ENCODE measurements at regions not wholly inside any gene's neighbourhood (a gene's known extent, or its start where the extent isn't known, plus 50 kb on each side); places are given as distances from the start of the nearest gene placed in this dataset.

GRCh38 chr4:35643661-35644060 lies 600.7 kb downstream of the ARAP2 start:
- no peak overlapping the region for H3K4me2 ChIP-seq (ENCODE audit: low read length)
- no peaks in the 10 kb centered on the region for H3K27me3 ChIP-seq (ENCODE audit: control insufficient read depth, insufficient read depth, low read length)
- H3K4me3 ChIP-seq (ENCODE audit: low read length), result no peak overlapping the region
- no peaks in the 10 kb centered on the region for H3K36me3 ChIP-seq (ENCODE audit: insufficient read depth, low read length)
- H3K4me1 ChIP-seq (ENCODE audit: control insufficient read depth, insufficient read depth, low read length), result no peaks in the 10 kb centered on the region
- no peak overlapping the region for H3K9ac ChIP-seq (ENCODE audit: low read depth, low read length)
- peaks cover under 1% of the 10 kb centered on the region for H3K9me3 ChIP-seq (replicated peaks; ENCODE audit: low read length)

GRCh38 chr4:35644591-35644990 lies 599.7 kb downstream of the ARAP2 start:
- no peak overlapping the region for H3K4me3 ChIP-seq (ENCODE audit: low read length)

GRCh38 chr4:35649011-35649410 lies 595.3 kb downstream of the ARAP2 start:
- H3K4me3 ChIP-seq (ENCODE audit: low read length), result no peak overlapping the region
- no peaks in the 10 kb centered on the region for H3K36me3 ChIP-seq (ENCODE audit: insufficient read depth, low read length)
- H3K9ac ChIP-seq (ENCODE audit: low read depth, low read length), result no peak overlapping the region
- no peak overlapping the region for H3K4me2 ChIP-seq (ENCODE audit: low read length)
- H3K9me3 ChIP-seq (replicated peaks; ENCODE audit: low read length), result peaks cover 4% of the 10 kb centered on the region
- no peaks in the 10 kb centered on the region for H3K4me1 ChIP-seq (ENCODE audit: control insufficient read depth, insufficient read depth, low read length)
- no peaks in the 10 kb centered on the region for H3K27me3 ChIP-seq (ENCODE audit: control insufficient read depth, insufficient read depth, low read length)

More at GRCh38 chr4:35644591-35644990, 599.7 kb downstream of the ARAP2 start:
- no peak overlapping the region for H3K4me2 ChIP-seq (ENCODE audit: low read length)
- H3K27me3 ChIP-seq (ENCODE audit: control insufficient read depth, insufficient read depth, low read length), result no peaks in the 10 kb centered on the region
- H3K36me3 ChIP-seq (ENCODE audit: insufficient read depth, low read length), result no peaks in the 10 kb centered on the region
- peaks cover 4% of the 10 kb centered on the region for H3K9me3 ChIP-seq (replicated peaks; ENCODE audit: low read length)
- H3K4me1 ChIP-seq (ENCODE audit: control insufficient read depth, insufficient read depth, low read length), result no peaks in the 10 kb centered on the region
- no peak overlapping the region for H3K9ac ChIP-seq (ENCODE audit: low read depth, low read length)

- no peak overlapping the region for H3K9ac ChIP-seq (ENCODE audit: low read depth, low read length)
- no peaks in the 10 kb centered on the region for H3K27me3 ChIP-seq (ENCODE audit: control insufficient read depth, insufficient read depth, low read length)
- H3K4me2 ChIP-seq (ENCODE audit: low read length), result no peak overlapping the region
- no peaks in the 10 kb centered on the region for H3K4me1 ChIP-seq (ENCODE audit: control insufficient read depth, insufficient read depth, low read length)
- H3K4me3 ChIP-seq (ENCODE audit: low read length), result no peak overlapping the region
- no peaks in the 10 kb centered on the region for H3K36me3 ChIP-seq (ENCODE audit: insufficient read depth, low read length)
- H3K9me3 ChIP-seq (replicated peaks; ENCODE audit: low read length), result peaks cover 4% of the 10 kb centered on the region
Observed at GRCh38 chr4:35649778-35650177, 594.5 kb downstream of the ARAP2 start.

- H3K9me3 ChIP-seq (replicated peaks; ENCODE audit: low read length), result peaks cover 4% of the 10 kb centered on the region
- H3K4me1 ChIP-seq (ENCODE audit: control insufficient read depth, insufficient read depth, low read length), result no peaks in the 10 kb centered on the region
- no peaks in the 10 kb centered on the region for H3K36me3 ChIP-seq (ENCODE audit: insufficient read depth, low read length)
- H3K4me3 ChIP-seq (ENCODE audit: low read length), result no peak overlapping the region
- H3K27me3 ChIP-seq (ENCODE audit: control insufficient read depth, insufficient read depth, low read length), result no peaks in the 10 kb centered on the region
- no peak overlapping the region for H3K9ac ChIP-seq (ENCODE audit: low read depth, low read length)
- no peak overlapping the region for H3K4me2 ChIP-seq (ENCODE audit: low read length)
Observed at GRCh38 chr4:35652197-35652596, 592.1 kb downstream of the ARAP2 start.

- H3K4me2 ChIP-seq (ENCODE audit: low read length), result no peak overlapping the region
- H3K4me1 ChIP-seq (ENCODE audit: control insufficient read depth, insufficient read depth, low read length), result no peaks in the 10 kb centered on the region
- no peak overlapping the region for H3K4me3 ChIP-seq (ENCODE audit: low read length)
- H3K36me3 ChIP-seq (ENCODE audit: insufficient read depth, low read length), result no peaks in the 10 kb centered on the region
- H3K27me3 ChIP-seq (ENCODE audit: control insufficient read depth, insufficient read depth, low read length), result no peaks in the 10 kb centered on the region
- no peak overlapping the region for H3K9ac ChIP-seq (ENCODE audit: low read depth, low read length)
- peaks cover 4% of the 10 kb centered on the region for H3K9me3 ChIP-seq (replicated peaks; ENCODE audit: low read length)
Observed at GRCh38 chr4:35653451-35653850, 590.9 kb downstream of the ARAP2 start.

GRCh38 chr4:35673137-35673536 lies 571.2 kb downstream of the ARAP2 start:
- no peaks in the 10 kb centered on the region for H3K36me3 ChIP-seq (ENCODE audit: insufficient read depth, low read length)
- no peak overlapping the region for H3K4me2 ChIP-seq (ENCODE audit: low read length)
- H3K4me1 ChIP-seq (ENCODE audit: control insufficient read depth, insufficient read depth, low read length), result no peaks in the 10 kb centered on the region
- peaks cover 6% of the 10 kb centered on the region for H3K9me3 ChIP-seq (replicated peaks; ENCODE audit: low read length)
- H3K4me3 ChIP-seq (ENCODE audit: low read length), result no peak overlapping the region
- no peak overlapping the region for H3K9ac ChIP-seq (ENCODE audit: low read depth, low read length)
- no peaks in the 10 kb centered on the region for H3K27me3 ChIP-seq (ENCODE audit: control insufficient read depth, insufficient read depth, low read length)

- H3K4me1 ChIP-seq (ENCODE audit: control insufficient read depth, insufficient read depth, low read length), result no peaks in the 10 kb centered on the region
- H3K9me3 ChIP-seq (replicated peaks; ENCODE audit: low read length), result no peaks in the 10 kb centered on the region
- H3K9ac ChIP-seq (ENCODE audit: low read depth, low read length), result no peak overlapping the region
- H3K27me3 ChIP-seq (ENCODE audit: control insufficient read depth, insufficient read depth, low read length), result no peaks in the 10 kb centered on the region
- no peak overlapping the region for H3K4me3 ChIP-seq (ENCODE audit: low read length)
- H3K36me3 ChIP-seq (ENCODE audit: insufficient read depth, low read length), result no peaks in the 10 kb centered on the region
- no peak overlapping the region for H3K4me2 ChIP-seq (ENCODE audit: low read length)
Observed at GRCh38 chr4:35684755-35685154, 559.6 kb downstream of the ARAP2 start.

GRCh38 chr4:35689870-35690269 lies 554.4 kb downstream of the ARAP2 start:
- Histone ChIP-seq H3K9me3 (replicated peaks; ENCODE audit: low read length) (peaks cover 2% of the 10 kb centered on the region), H3K4me2 (ENCODE audit: low read length) (no peak overlapping the region), H3K36me3 (ENCODE audit: insufficient read depth, low read length) (no peaks in the 10 kb centered on the region)

GRCh38 chr4:35690271-35690670 lies 554.0 kb downstream of the ARAP2 start:
- H3K9me3 ChIP-seq (replicated peaks; ENCODE audit: low read length), result peaks cover 2% of the 10 kb centered on the region
- no peak overlapping the region for H3K4me3 ChIP-seq (ENCODE audit: low read length)
- no peak overlapping the region for H3K4me2 ChIP-seq (ENCODE audit: low read length)
- H3K4me1 ChIP-seq (ENCODE audit: control insufficient read depth, insufficient read depth, low read length), result no peaks in the 10 kb centered on the region
- no peaks in the 10 kb centered on the region for H3K36me3 ChIP-seq (ENCODE audit: insufficient read depth, low read length)
- no peak overlapping the region for H3K9ac ChIP-seq (ENCODE audit: low read depth, low read length)
- H3K27me3 ChIP-seq (ENCODE audit: control insufficient read depth, insufficient read depth, low read length), result no peaks in the 10 kb centered on the region

More at GRCh38 chr4:35689870-35690269, 554.4 kb downstream of the ARAP2 start:
- H3K9ac ChIP-seq (ENCODE audit: low read depth, low read length), result no peak overlapping the region
- H3K4me1 ChIP-seq (ENCODE audit: control insufficient read depth, insufficient read depth, low read length), result no peaks in the 10 kb centered on the region
- no peaks in the 10 kb centered on the region for H3K27me3 ChIP-seq (ENCODE audit: control insufficient read depth, insufficient read depth, low read length)
- H3K4me3 ChIP-seq (ENCODE audit: low read length), result no peak overlapping the region

GRCh38 chr4:35695003-35695402 lies 549.3 kb downstream of the ARAP2 start:
- Histone ChIP-seq H3K4me1 (ENCODE audit: control insufficient read depth, insufficient read depth, low read length) (no peaks in the 10 kb centered on the region), H3K9ac (ENCODE audit: low read depth, low read length) (no peak overlapping the region), H3K36me3 (ENCODE audit: insufficient read depth, low read length) (no peaks in the 10 kb centered on the region), H3K9me3 (replicated peaks; ENCODE audit: low read length) (peaks cover 2% of the 10 kb centered on the region), H3K27me3 (ENCODE audit: control insufficient read depth, insufficient read depth, low read length) (no peaks in the 10 kb centered on the region), H3K4me2 (ENCODE audit: low read length) (no peak overlapping the region), H3K4me3 (ENCODE audit: low read length) (no peak overlapping the region)

GRCh38 chr4:35695421-35695820 lies 548.9 kb downstream of the ARAP2 start:
- Histone ChIP-seq H3K27me3 (ENCODE audit: control insufficient read depth, insufficient read depth, low read length) (no peaks in the 10 kb centered on the region), H3K4me3 (ENCODE audit: low read length) (no peak overlapping the region), H3K4me1 (ENCODE audit: control insufficient read depth, insufficient read depth, low read length) (no peaks in the 10 kb centered on the region), H3K9ac (ENCODE audit: low read depth, low read length) (no peak overlapping the region), H3K4me2 (ENCODE audit: low read length) (no peak overlapping the region), H3K36me3 (ENCODE audit: insufficient read depth, low read length) (no peaks in the 10 kb centered on the region), H3K9me3 (replicated peaks; ENCODE audit: low read length) (peaks cover 2% of the 10 kb centered on the region)
